ENCODE measurements at regions not wholly inside any gene's neighbourhood (a gene's known extent, or its start where the extent isn't known, plus 50 kb on each side); places are given as distances from the start of the nearest gene placed in this dataset.

GRCh38 chr2:186085226-186085625, 346.6 kb downstream of the FSIP2 start:
- Histone ChIP-seq H3K36me3 (ENCODE audit: low read depth) (no peaks in the 10 kb centered on the region), H3K9me3 (no peaks in the 10 kb centered on the region), H3K4me3 (no peak overlapping the region), H3K4me1 (ENCODE audit: low read depth) (no peaks in the 10 kb centered on the region)
- DNase-seq (no peak), ATAC-seq (no peak)
- TF ChIP-seq CTCF (IDR thresholded peaks at IDR 0.05): no peak
- intact Hi-C loops (cut with DNase I, micrococcal nuclease): no loop called here

- Histone ChIP-seq H3K4me3 (no peak overlapping the region), H3K36me3 (ENCODE audit: low read depth) (no peaks in the 10 kb centered on the region), H3K4me1 (ENCODE audit: low read depth) (no peaks in the 10 kb centered on the region), H3K9me3 (peaks cover 5% of the 10 kb centered on the region)
- ATAC-seq: no peak
- intact Hi-C loops (cut with DNase I, micrococcal nuclease): no loop called here
- no peak for TF ChIP-seq CTCF (IDR thresholded peaks at IDR 0.05)
- no peak for DNase-seq
Measured at GRCh38 chr2:186093174-186093573, 354.6 kb downstream of the FSIP2 start.

- no peak for ATAC-seq
- Histone ChIP-seq H3K4me1 (ENCODE audit: low read depth) (no peaks in the 10 kb centered on the region), H3K9me3 (no peaks in the 10 kb centered on the region), H3K36me3 (ENCODE audit: low read depth) (no peaks in the 10 kb centered on the region), H3K4me3 (no peak overlapping the region)
- intact Hi-C loops (cut with DNase I, micrococcal nuclease): no loop called here
- TF ChIP-seq CTCF (IDR thresholded peaks at IDR 0.05): no peak
- DNase-seq: no peak
Measured at GRCh38 chr2:186098821-186099220, 360.2 kb downstream of the FSIP2 start.

GRCh38 chr2:186099826-186100225, 361.2 kb downstream of the FSIP2 start:
- ATAC-seq (no peak), DNase-seq (no peak)
- H3K4me1 ChIP-seq (ENCODE audit: low read depth): no peaks in the 10 kb centered on the region
- no peaks in the 10 kb centered on the region for H3K9me3 ChIP-seq
- H3K36me3 ChIP-seq (ENCODE audit: low read depth): no peaks in the 10 kb centered on the region
- H3K4me3 ChIP-seq: no peak overlapping the region
- TF ChIP-seq CTCF (IDR thresholded peaks at IDR 0.05): no peak
- intact Hi-C loops (cut with DNase I, micrococcal nuclease): no loop called here

- TF ChIP-seq CTCF (IDR thresholded peaks at IDR 0.05): no peak
- Histone ChIP-seq H3K4me1 (ENCODE audit: low read depth) (no peaks in the 10 kb centered on the region), H3K4me3 (no peak overlapping the region), H3K9me3 (no peaks in the 10 kb centered on the region), H3K36me3 (ENCODE audit: low read depth) (no peaks in the 10 kb centered on the region)
- intact Hi-C loops (cut with DNase I, micrococcal nuclease): no loop called here
- ATAC-seq (no peak), DNase-seq (no peak)
Measured at GRCh38 chr2:186100636-186101035, 362.0 kb downstream of the FSIP2 start.

GRCh38 chr2:186101616-186102015, 363.0 kb downstream of the FSIP2 start:
- ATAC-seq (no peak), DNase-seq (no peak)
- Histone ChIP-seq H3K9me3 (no peaks in the 10 kb centered on the region), H3K36me3 (ENCODE audit: low read depth) (no peaks in the 10 kb centered on the region), H3K4me1 (ENCODE audit: low read depth) (no peaks in the 10 kb centered on the region), H3K4me3 (no peak overlapping the region)
- intact Hi-C loops (cut with DNase I, micrococcal nuclease): no loop called here
- no peak for TF ChIP-seq CTCF (IDR thresholded peaks at IDR 0.05)
